T-helper 2 cell (primary cell): ENCODE measurements at regions not wholly inside any gene's neighbourhood (a gene's known extent, or its start where the extent isn't known, plus 50 kb on each side); places are given as distances from the start of the nearest gene placed in this dataset.
"Not testable (repeated sequence)": the region's sequence is repeated elsewhere in the genome, so short reads cannot be mapped to it uniquely, and the experiment has no call there.

Source experiments
- DNase-seq, 5 experiments: peaks; one replicate each; pipeline versions ENCODE4 v3.0.0 to v3.0.0-alpha.2; 2012 to 2022

DNA sequence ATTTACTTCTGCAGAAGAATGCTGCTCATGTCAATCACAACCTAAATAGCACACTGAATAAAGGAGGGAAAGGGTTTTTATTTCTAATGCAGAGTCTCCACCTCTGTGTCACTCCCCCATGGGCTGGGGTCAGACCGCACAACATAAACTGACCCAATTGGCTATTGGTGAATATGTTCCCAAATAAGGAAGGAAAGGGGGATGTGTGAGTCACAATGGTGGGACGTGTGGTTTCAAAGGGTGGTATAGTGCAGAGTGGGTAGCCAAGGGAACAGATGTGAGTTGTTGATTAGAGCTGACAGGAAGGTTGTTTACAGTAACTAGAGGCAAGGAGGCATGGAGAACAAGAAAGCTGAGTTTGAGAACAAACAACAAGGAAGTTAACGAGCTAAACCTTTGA lies 491.8 kb downstream of the ZPLD1 start:
- DNase-seq, result no peak

DNA sequence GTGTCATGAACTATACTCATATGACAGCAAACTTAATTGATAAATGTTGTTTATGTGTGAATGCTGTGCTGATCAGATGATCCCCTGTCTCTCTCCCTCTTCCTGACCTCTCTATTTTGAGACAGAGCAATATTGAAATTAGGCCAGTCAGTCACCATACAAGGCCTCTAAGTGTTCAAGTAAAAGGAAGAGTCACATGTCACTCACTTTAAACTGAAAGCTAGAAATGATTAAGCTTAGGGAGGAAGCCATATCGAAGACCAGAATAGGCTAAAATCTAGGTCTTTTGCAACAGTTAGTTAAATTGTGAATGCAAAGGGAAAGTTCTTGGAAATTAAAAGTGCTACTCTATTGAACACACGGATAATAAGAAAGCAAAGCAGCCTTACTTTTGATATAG lies 498.6 kb downstream of the ZPLD1 start:
- DNase-seq, result no peak

DNA sequence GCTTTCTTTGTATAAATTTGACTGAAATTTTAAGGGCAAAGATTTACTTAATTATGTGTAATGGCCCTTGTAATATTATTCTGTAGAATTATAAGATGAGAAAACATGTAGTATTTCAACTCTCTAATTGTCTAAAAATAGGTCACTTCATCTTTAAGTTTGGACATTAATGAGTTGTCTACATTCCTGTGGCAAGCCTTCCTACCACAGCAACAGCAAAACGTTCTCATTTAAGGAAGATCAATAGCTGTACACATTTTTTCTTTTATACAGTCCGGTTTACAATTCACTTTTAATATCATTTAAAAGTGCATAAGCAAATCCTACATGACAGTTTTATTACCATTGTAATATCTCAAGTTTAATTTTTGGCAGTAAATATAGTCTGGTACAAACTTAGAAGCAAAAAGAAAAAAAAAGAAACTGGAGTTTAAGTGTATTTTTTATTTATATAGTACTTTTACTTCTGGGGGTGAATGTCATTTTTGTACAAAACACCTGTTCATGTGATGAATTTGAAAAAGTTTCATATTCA lies 501.8 kb downstream of the ZPLD1 start:
- no peak for DNase-seq

DNA sequence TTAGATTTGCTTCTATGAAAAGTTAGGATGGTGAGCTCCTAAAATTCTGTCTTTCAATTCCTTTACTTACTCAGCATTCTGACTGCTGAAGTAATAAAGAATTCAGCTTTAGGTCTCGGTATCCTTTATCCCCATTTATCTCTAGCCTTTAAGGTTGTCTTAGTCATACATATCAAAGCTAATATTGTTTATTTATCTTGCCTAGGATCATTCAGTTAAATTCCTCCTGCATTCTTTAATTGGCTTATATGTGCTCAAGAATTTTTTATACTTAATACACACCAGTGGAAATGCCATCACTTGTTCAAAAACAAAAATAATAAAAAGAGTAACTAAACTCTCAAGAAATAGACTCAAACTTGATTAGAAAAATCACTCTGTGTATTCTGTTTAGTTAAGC lies 507.0 kb downstream of the ZPLD1 start:
- no peak for DNase-seq

DNA sequence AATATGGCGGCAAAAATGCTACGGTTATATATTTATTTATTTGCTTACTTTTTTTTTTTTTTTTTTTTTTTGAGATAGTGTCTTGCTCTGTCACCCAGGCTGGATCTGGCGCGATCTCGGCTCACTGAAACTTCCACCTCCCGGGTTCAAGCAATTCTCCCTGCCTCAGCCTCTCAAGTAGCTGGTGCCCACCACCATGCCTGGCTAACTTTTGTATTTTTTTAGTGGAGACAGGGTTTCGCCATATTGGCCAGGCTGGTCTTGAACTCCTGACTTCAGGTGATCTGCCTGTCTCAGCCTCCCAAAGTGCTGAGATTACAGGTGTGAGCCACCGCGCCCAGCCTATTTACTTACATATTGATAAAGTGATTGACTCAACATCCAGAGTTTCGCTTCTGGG lies 511.6 kb downstream of the ZPLD1 start:
- DNase-seq, result not testable (repeated sequence)

DNA sequence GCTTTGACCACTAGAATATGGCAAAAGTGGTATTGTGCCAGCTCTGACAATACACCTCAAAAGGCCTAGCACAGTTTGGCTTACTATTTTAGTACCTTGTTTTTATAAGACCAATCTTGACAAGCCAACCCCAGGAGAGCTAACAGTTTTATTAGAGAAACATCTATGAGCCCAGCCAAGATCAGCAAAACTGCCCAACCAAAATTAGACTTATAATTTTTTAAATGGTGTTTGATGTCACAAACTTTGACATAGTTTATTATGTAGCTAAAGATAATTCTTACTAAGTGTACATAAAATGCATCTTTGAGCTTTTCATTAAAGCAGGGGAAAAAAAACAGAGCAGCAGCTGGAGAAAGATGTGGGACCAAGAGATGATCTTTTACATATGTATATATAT lies 537.5 kb downstream of the ZPLD1 start:
- DNase-seq, result no peak

DNA sequence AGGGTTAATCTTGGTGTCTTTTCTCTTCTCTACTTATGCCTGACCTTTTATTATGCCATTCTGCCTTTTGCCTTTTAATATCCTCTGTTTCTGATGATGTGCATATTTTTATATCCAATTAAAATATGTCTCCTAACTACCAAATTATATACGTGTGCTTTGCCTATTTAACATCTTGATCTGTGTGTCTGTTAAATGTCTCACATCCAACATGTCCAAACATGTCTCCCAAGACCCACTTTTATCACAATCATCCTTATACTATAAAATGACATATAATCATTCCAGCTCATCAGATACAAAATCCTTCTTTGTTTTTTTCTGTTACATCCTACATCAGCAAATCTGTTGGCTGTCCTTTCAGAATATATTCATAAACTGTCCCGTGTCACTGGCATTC lies 539.5 kb downstream of the ZPLD1 start:
- no peak for DNase-seq

DNA sequence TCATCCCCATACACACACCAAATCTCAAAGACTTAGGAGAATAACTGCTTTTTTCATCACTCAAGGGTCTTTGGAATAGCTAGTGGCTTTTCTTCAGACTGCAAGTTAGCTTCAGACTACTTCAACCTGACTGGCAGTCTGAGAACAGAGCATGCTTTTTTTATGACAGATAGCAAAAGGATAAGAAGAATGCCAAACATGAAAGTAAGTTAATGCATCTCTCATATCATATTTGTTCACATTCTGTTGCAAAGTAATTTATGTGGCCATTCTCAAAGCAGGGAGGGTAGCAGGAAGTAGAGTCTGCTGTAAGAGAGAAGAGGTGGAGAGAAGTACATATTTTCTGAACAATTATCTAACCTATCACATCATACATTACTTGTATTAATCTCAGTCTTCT lies 544.4 kb downstream of the ZPLD1 start:
- no peak for DNase-seq

GRCh38 chr3:102979682-102980354 lies 545.0 kb downstream of the ZPLD1 start:
- no peak for DNase-seq

- no peak for DNase-seq
Observed at GRCh38 chr3:102980355-102980696, 545.5 kb downstream of the ZPLD1 start.

GRCh38 chr3:103002425-103003176 lies 567.8 kb downstream of the ZPLD1 start:
- DNase-seq, result peak in 1 of 5 experiments; percentile 28

DNA sequence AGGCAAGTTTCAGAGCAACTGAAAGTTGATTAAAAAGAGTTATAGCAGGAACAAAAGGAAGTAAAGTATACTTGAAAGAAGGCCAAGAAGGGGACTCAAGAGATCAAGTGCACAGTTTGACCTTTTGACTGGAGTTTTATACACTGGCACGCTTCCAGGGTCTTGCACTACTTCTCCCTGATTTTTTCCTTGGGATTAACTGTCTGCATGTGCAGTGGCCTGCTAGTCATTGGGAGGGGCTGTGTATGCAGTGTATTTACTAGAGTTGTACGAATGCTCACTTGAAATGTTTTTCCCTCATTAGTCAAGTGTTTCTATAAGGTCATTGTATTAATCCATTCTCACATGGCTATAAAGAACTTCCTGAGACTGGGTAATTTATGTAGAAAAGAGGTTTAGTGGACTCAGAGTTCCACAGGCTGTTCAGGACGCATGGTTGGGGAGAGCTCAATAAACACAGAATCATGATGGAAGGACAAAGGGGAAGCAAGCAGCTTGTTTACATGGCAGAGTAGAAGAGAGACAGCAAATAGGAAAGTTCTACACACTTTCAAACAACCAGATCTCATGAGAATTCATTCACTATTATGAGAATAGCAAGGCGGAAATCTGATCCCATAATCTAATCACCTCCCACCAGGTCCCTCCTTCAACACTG lies 571.8 kb downstream of the ZPLD1 start:
- DNase-seq, result no peak

DNA sequence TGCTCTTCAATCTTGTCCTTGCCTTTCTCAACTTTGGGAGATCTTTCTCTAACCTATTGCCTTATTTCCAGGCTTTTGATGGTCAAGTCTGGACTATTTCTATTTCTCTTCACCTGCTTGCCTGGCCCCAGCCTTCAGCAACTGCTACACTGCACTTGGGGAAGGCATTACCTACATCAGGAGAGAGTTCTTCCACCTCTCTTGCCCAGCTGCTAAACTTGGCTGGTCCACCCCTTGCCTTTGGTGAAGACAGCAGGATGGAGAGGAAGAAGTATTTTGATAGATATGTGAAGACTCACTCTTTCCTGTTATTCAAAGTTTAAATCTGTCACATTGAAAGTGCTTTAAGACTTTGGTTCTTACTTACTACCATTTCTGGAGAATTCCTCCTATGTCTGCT lies 574.8 kb downstream of the ZPLD1 start:
- DNase-seq, result no peak

DNA sequence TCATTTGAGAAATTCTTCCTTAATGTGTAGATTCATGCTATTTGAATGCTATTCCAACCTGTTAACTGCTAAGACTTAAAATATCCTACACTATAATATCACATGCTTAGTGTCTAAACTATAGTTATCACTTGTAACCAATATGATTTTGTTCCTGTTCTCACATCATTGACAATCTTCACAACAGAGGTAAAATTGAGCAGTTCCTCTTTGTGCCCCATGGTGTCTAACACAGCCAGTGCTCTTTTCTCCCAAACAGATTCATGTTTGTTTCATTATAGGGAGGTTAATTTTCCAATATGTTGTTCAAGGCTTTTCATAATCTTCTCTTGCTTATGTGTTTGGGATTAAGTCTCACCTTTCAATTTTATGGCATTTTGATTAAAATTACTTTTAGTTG lies 591.1 kb downstream of the ZPLD1 start:
- DNase-seq, result no peak

DNA sequence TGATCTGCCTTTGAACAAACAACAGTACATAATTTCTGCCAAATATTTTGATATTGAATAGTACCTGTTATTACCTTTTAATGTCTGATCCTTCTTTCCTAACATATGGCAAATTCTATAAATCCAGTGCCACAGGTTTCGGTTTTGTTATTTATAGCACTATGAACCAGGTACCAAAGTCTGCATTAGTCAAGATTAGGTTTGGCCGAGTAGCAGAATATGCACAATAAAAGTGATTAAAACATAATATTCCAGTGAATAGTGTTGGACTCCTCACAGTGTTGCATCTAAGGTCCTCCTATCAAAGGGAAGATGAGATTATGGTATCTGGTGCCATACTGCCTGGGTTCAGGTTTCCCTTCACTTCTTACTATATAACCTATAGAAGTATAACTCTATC lies 599.0 kb downstream of the ZPLD1 start:
- DNase-seq, result no peak

DNA sequence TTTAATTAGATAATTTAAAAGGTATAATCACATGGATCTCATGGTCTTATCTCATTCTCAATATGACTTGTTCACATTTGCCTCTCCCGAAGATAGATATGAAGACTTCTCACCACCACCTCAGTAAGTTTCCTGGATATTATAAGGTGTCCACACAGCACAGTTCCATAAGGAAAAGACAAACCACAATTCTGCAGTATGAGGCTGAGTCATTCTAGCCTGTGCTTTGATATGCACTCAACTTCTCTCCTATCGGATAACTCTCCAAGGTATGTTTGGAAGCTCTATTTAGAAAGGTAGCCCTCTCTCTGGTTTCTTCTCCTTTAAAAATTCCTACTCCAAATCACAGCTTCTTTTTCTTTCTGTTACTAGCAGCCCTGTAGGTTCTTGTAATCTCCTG lies 612.8 kb downstream of the ZPLD1 start:
- DNase-seq, result no peak

DNA sequence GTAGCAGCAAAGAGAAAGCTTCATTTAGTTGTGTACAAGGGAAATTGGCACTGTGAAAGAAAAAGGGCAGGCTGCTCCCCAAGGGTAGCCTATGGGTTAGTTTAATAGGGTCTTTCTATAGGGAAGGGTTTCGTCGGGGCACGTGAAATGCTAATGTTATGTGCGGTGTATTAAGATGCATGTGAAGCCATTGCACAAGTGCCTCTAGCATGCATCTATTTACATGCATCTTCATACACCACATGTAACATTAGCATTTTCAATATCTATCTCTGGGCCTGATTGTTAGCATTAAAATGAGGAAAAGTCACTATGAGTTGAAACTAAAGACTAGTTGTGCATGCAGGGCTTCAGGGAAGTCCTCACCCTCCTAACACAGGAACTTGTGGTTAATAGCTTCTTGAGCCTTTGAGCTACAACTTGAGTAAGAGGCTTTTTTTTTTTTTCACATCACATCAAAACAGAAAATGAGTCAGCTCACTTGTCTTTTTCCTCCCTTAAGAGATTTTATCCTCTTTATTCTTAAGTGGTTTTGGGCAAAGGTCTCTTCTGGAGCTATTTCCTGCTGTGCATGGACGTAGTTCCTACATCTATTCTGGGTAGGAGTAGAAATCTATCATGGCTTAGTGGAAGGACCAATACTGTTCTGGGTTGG lies 613.4 kb downstream of the ZPLD1 start:
- peak in 1 of 5 experiments; percentile 11 for DNase-seq

GRCh38 chr3:103052236-103052830 lies 617.5 kb downstream of the ZPLD1 start:
- no peak for DNase-seq

DNA sequence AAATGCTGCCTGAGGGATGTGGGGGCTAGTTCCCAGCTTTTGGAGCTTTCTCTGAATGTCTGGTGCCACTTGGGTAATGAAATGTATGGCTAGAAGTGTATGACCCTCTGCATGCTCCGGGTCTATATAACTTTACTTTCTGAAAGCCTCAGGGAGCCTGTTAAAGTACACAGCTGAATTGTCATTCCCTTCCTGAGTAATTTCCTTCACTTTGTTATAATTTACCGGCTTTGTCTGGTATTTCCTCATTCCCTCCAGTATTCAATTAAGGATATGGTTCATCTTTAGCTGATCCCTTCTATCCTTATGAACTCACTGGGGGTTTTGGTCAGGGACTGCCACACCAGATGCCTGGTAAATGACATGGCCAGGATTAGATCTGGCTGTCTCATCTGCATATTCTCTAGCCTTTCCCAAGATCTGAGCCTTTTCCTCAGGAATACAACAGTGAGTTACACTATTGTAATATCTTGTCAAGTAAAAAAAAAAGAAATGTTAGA lies 620.3 kb downstream of the ZPLD1 start:
- no peak for DNase-seq

GRCh38 chr3:103056542-103056941 lies 621.7 kb downstream of the ZPLD1 start:
- no peak for DNase-seq

DNA sequence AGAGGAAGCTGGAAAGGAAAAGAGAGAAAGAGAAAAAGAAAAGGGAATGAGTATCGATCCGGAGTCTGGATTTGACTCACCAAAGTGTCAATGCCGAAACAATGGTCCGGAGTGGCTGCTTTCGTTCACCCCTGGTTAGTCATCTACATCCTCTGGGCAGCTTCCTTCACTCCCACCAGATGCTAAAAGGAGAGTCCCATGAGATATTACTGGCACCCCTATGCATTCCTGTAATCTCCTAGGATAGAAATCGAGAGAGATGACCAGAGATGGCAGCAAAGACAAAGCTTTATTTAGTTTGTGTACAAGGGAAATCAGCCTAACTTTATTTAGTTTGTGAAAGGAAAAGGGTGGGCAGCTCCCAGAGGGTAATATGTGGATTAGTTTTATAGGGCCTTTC lies 622.2 kb downstream of the ZPLD1 start:
- DNase-seq, result no peak

- no peak for DNase-seq
Observed at GRCh38 chr3:103057487-103057886, 622.7 kb downstream of the ZPLD1 start.

DNA sequence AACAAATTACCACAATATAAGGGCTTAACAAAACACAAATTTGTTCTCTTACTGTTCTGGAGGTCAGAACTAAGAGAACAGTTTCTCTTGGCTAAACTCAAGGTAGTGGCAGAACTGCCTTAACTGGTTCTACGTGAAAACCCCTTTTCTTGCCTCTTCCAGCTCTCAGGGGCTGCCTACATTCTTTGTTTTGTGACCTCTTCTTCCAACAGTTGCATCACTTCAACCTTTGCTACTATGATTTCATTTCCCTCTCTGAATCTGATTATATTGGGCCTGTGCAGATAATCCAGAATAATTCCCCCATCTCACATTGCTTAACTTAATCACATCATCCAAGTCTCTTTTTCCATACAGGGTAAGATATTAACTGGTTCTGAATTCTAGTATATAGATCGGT lies 624.6 kb downstream of the ZPLD1 start:
- no peak for DNase-seq
